Psoas muscle (tissue), 7 donors: ENCODE measurements at regions not wholly inside any gene's neighbourhood (a gene's known extent, or its start where the extent isn't known, plus 50 kb on each side); places are given as distances from the start of the nearest gene placed in this dataset.
A peak's percentile ranks its signal among the peaks of the same experiment; 100 is the strongest.

Source experiments
- ATAC-seq, 4 donors: fragments of 200-7000 bp; cut with Tn5 transposase; one replicate each; pipeline ENCODE4 v1.9.1; 2020; ENCODE audit warnings: moderate library complexity in 3 of 4, mild to moderate bottlenecking in 2 of 4
- DNase-seq, 2 donors: peaks; one replicate each; pipeline ENCODE4 v3.0.0-alpha.2; 2020
- H3K27ac ChIP-seq: fragments of 200-600 bp; one replicate; pipeline ENCODE4 v1.8.0; 2022
- H3K27me3 ChIP-seq, 3 donors: fragments of 200-600 bp in 1 of 3; one replicate each; pipeline versions ENCODE4 v1.6.1 to v1.8.0; 2013 to 2022; ENCODE audit warnings: low read length in 2 of 3, mild to moderate bottlenecking in 2 of 3, moderate library complexity in 1 of 3; ENCODE audit not compliant: insufficient read depth in 3 of 3
- H3K36me3 ChIP-seq, 2 donors: fragments of 200-600 bp in 1 of 2; one replicate each; pipeline versions ENCODE4 v1.6.1 to v1.8.0; 2013 to 2022; ENCODE audit warnings: low read depth in 1 of 2, mild to moderate bottlenecking in 1 of 2, moderate library complexity in 1 of 2; ENCODE audit not compliant: insufficient read depth in 1 of 2
- H3K4me1 ChIP-seq: fragments of 200-600 bp; one replicate; pipeline ENCODE4 v1.8.0; 2022
- H3K4me3 ChIP-seq: fragments of 200-600 bp; one replicate; pipeline ENCODE4 v1.8.0; 2022; ENCODE audit warnings: mild to moderate bottlenecking
- H3K9me3 ChIP-seq: fragments of 200-600 bp; one replicate; pipeline ENCODE4 v1.8.0; 2022
- CTCF ChIP-seq: fragments of 200-600 bp; IDR thresholded peaks from one replicate; pipeline ENCODE4 v1.8.0; 2022; ENCODE audit warnings: antibody characterized with exemption
- WGBS, 3 donors: extraction: QIAGEN DNeasy Blood & Tissue Kit; methylation state at CpG; one replicate each; pipeline versions ENCODE4 v1.1.6 to v1.1.7; 2013; 5-methylcytosine and 5-hydroxymethylcytosine counted together
- intact Hi-C, 2 donors: fragments of 100-400 bp; cut with DNase I; formaldehyde crosslinking; loops; one replicate each; pipeline versions ENCODE4 v1.11.0 to v1.14.2; 2022
- donor health status: healthy with polysubstance abuse.
- donor health status: DM: no; HTN: no; CAD: no; lungs with moderate emphysema.
- donor health status: Bipolar disorder and iron deficiency.
- donor health status: healthy.
- donor health status: DM: yes; HTN: yes; CAD: no.
- donor health status: DM: no; HTN: no; CAD: no.
- donor health status: DM: yes; HTN: yes; CAD: no.

GRCh38 chr4:142960867-142961644, 115.0 kb upstream of the INPP4B start:
- no peak overlapping the region for H3K27ac ChIP-seq
- H3K27me3 ChIP-seq: no peaks in the 10 kb centered on the region
- 46 to 61% (median 50%) methylated on average over 6 of the region's 6 CpGs for WGBS, 3 donors
- no peaks in the 10 kb centered on the region for H3K9me3 ChIP-seq
- no peak overlapping the region for H3K4me3 ChIP-seq
- peaks cover 32% of the 10 kb centered on the region for H3K4me1 ChIP-seq
- no peaks in the 10 kb centered on the region for H3K36me3 ChIP-seq
- no peak for TF ChIP-seq CTCF
- intact Hi-C loops: no loop called here
- DNase-seq (no peak), ATAC-seq (peak in 1 of 4 donors; percentile 73)

DNA sequence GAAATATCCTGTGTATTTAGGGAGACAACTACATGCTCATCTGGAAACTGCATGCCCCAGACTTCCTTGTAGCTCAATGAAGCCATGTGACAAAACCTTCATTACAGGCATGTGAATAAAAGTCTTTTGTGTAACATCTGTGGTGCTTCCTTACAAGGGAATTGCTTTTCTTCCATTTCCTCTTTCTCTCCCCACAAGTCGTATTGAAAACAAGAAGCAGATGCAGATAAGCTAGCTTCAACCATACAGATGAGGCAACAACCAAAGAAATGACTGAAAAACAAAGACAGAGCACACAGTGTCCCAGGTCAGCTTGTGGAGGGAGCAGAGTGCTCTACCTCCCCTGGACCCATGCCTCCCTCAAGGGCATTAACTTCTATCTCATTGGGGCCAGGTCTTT, 115.8 kb upstream of the INPP4B start:
- intact Hi-C loops: no loop called here
- WGBS, 3 donors: 11 to 40% (median 33%) methylated on average over 1 of the region's 1 CpG
- no peak for TF ChIP-seq CTCF
- no peaks in the 10 kb centered on the region for H3K9me3 ChIP-seq
- ATAC-seq (peak in 2 of 4 donors; percentile 21 to 68), DNase-seq (no peak)
- no peaks in the 10 kb centered on the region for H3K27me3 ChIP-seq
- no peaks in the 10 kb centered on the region for H3K36me3 ChIP-seq
- no peak overlapping the region for H3K4me3 ChIP-seq
- no peak overlapping the region for H3K27ac ChIP-seq
- H3K4me1 ChIP-seq: peaks cover 32% of the 10 kb centered on the region

GRCh38 chr4:142974328-142974727, 128.2 kb upstream of the INPP4B start:
- no peak for DNase-seq
- ATAC-seq: peak in 3 of 4 donors; percentile 70 to 86 (median 78)
- H3K27ac ChIP-seq: no peak overlapping the region
- no peak for TF ChIP-seq CTCF
- no peaks in the 10 kb centered on the region for H3K27me3 ChIP-seq
- H3K4me3 ChIP-seq: no peak overlapping the region
- H3K36me3 ChIP-seq: no peaks in the 10 kb centered on the region
- intact Hi-C loops: no loop called here
- H3K9me3 ChIP-seq: no peaks in the 10 kb centered on the region
- no peaks in the 10 kb centered on the region for H3K4me1 ChIP-seq

- H3K4me3 ChIP-seq: no peak overlapping the region
- no peak for ATAC-seq
- 34 to 92% (median 37%) methylated on average over 1 of the region's 1 CpG for WGBS, 3 donors
- H3K9me3 ChIP-seq: no peaks in the 10 kb centered on the region
- intact Hi-C loops: no loop called here
- no peak for TF ChIP-seq CTCF
- H3K4me1 ChIP-seq: no peaks in the 10 kb centered on the region
- no peak overlapping the region for H3K27ac ChIP-seq
- DNase-seq: no peak
- H3K27me3 ChIP-seq: no peaks in the 10 kb centered on the region
- H3K36me3 ChIP-seq: no peaks in the 10 kb centered on the region
Observed at GRCh38 chr4:142975618-142976017, 129.5 kb upstream of the INPP4B start.

DNA sequence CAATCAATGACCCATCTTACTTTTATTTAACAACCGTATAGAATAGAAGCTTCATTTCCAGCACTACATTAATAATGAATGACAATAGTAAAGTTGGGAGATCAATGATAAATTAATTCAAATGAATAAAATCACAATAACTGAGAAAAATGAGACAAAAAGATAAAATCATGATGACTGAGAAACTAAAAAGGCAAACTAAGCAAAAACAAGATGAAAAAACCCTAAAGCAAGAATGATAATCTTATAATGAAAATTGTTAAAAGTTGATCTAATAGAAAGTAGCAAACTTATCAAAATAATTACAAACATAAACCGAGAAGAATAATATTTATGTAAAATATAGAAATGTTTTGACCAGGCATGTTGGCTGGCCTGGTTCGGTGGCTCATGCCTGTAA, 130.4 kb upstream of the INPP4B start:
- 68 to 88% (median 81%) methylated on average over 3 of the region's 3 CpGs for WGBS, 3 donors
- no peaks in the 10 kb centered on the region for H3K4me1 ChIP-seq
- DNase-seq (no peak), ATAC-seq (no peak)
- no peak overlapping the region for H3K4me3 ChIP-seq
- H3K36me3 ChIP-seq: no peaks in the 10 kb centered on the region
- no peaks in the 10 kb centered on the region for H3K9me3 ChIP-seq
- H3K27me3 ChIP-seq: no peaks in the 10 kb centered on the region
- no peak overlapping the region for H3K27ac ChIP-seq
- no peak for TF ChIP-seq CTCF
- intact Hi-C loops: no loop called here
